ENCODE measurements at regions not wholly inside any gene's neighbourhood (a gene's known extent, or its start where the extent isn't known, plus 50 kb on each side); places are given as distances from the start of the nearest gene placed in this dataset.
"Not testable (repeated sequence)": the region's sequence is repeated elsewhere in the genome, so short reads cannot be mapped to it uniquely, and the experiment has no call there.

DNA sequence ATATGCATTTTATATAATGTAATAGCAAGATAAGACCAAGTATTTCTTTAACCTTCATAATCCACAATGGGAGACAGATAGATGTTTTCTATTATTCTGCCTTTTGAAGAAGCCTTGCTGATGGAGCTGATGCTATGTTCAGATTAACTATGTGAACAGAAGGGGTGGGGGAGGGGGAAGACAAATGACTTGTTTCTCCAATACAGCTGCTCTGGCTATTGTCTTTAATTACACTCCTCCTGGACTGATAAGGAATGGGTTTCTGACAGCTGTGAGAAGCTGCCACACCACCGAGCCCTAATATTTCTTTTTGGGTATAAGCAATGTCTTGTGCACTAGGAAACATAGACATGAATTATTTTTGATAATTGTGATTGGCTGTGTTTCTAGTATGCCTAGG is 62.0 kb downstream of the CAVIN4 start:
- in situ Hi-C loops (cut with HindIII; ENCODE audit: low pct_unique_long_range_greater_than_20kb, low sequenced_read_pairs): no loop called here

DNA sequence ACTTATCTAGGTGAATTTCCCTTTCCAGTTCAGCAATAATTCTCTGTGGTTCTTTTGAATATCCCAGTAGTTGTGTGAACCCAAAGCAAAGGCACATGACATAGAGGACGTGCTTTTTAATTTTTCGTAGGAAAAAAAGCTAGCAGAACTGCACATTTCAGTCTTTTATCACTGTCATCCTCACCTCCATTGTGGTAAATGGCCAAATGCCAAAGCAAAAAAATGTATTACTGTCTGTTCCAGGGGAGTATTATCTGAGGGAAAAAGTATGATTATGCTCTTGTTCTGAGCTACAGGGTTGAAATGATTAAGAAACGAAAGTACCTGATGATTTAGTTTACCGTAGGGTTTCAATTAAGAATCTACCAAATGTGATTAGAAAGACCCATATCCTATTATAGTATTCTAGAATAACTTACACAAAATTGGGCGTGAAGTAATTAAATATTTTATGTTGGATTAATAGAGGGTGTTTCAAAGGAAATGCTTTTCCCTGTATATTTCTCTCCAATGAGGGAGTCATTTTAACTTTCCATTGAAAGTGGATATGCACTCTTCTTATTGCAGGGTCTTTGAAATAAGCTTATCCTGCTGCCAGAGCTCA is 62.7 kb downstream of the CAVIN4 start:
- in situ Hi-C loops (cut with HindIII; ENCODE audit: low pct_unique_long_range_greater_than_20kb, low sequenced_read_pairs): no loop called here
- no peak for DNase-seq (ENCODE audit: low read depth, low spot score)

More for the DNA sequence above, 62.0 kb downstream of the CAVIN4 start:
- no peak for DNase-seq (ENCODE audit: low read depth, low spot score)

DNA sequence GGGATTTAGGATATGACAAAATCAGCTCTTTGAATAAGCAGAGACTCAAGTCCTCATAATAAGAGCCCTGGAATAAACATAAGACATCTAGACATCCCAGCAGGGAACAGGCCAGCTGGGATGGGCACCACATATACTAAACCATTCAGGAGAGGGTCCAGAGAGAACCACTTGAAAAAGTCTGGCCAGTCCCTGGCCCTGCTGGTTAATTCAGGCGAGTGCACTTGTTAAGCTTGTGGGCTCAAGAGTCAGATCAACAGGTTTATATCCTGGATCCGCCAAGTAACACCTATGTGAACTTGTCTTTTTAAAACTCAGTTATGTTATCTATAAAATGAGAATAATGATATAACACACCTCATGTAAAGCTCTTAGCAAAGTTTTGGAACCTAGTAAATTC is 63.3 kb downstream of the CAVIN4 start:
- no peak for DNase-seq (ENCODE audit: low read depth, low spot score)
- in situ Hi-C loops (cut with HindIII; ENCODE audit: low pct_unique_long_range_greater_than_20kb, low sequenced_read_pairs): no loop called here

DNA sequence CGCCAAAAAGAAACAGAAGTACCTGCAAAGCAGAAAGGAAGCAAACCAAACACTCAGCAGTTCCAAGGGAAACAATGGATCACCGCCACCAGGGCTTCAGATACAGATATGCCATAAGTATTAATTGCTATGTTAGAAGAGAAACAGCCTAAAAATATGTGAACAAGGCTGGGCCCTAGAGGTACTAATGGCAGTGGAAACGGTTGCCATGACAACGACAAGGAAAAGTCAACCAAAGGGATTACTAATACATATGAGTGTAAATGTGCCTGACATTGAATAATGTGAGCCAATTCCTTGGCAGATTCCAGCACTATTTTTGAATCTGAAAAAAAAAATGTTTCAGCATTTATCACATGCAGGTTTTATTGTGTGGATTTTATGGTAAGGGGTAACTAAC is 75.0 kb downstream of the CAVIN4 start:
- in situ Hi-C loops (cut with HindIII; ENCODE audit: low pct_unique_long_range_greater_than_20kb, low sequenced_read_pairs): no loop called here
- no peak for DNase-seq (ENCODE audit: low read depth, low spot score)

DNA sequence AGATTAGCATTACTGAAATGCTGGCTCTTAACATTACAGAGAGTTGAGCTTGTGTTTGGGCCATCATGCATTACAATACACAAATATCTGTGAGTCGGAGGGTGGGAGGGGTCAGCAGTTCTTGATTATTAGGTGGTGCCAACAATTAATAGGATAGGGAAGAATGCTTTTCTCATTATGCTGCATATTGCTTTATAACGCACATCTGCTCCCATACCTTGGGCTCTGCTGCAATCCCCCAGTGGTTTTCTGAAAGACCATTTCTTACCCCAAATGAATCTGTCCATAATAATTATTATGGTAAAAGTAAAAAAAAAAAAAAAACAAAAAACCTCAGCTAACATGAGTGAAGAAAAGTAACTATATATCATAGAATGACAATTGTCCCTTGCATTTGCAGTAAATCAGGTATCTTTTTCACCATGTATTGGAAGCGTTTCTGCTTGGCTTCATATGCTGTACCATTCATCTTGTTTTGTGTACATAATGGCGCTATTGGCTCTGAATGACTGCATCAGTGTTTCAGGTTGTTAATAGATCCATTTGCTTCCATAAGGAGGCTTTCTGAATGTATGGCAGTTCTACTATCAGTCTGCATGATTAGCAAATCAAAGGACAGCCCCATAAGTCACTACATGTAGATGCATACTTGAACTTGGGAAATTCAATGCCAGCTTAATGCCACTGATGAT is 75.9 kb downstream of the CAVIN4 start:
- no peak for DNase-seq (ENCODE audit: low read depth, low spot score)
- in situ Hi-C loops (cut with HindIII; ENCODE audit: low pct_unique_long_range_greater_than_20kb, low sequenced_read_pairs): no loop called here

DNA sequence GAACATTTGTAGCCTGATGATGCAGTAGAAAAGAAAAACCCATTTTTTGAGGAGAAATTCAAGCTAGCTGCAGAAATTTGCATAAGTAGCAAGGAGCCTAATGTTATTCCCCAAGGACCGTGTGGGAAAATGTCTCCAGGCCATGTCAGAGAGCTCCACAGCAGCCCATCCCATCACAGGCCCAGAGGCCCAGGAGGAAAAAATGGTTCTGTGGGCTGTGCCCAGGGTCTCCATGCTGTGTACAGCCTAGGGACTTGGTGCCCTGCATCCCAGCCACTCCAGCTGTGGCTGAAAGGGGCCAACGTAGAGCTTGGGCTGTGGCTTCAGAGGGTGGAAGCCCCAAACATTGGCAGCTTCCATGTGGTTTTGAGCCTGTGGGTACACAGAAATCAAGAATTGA is 79.0 kb downstream of the CAVIN4 start:
- in situ Hi-C loops (cut with HindIII; ENCODE audit: low pct_unique_long_range_greater_than_20kb, low sequenced_read_pairs); DNase-seq (ENCODE audit: low read depth, low spot score): not testable (repeated sequence)

DNA sequence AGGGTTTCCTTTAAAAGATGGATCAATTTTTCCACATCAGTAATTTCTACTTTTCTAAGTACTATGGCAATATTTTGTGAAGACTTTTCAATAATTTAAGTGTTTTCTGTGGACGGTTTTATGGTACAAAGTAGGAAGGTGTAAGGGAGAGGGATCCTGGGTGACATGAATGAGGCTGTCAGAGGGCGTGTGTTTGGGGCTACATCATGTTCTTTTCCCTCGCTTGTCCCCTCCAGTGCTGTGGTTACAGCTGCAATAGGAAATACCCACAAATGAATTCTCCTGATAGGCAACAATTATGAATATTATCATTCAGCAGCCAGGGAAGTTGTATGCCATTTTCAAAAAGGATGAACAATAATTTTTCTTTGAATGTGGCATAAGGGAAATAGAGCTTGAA is 83.8 kb downstream of the CAVIN4 start:
- in situ Hi-C loops (cut with HindIII; ENCODE audit: low pct_unique_long_range_greater_than_20kb, low sequenced_read_pairs): no loop called here
- no peak for DNase-seq (ENCODE audit: low read depth, low spot score)

DNA sequence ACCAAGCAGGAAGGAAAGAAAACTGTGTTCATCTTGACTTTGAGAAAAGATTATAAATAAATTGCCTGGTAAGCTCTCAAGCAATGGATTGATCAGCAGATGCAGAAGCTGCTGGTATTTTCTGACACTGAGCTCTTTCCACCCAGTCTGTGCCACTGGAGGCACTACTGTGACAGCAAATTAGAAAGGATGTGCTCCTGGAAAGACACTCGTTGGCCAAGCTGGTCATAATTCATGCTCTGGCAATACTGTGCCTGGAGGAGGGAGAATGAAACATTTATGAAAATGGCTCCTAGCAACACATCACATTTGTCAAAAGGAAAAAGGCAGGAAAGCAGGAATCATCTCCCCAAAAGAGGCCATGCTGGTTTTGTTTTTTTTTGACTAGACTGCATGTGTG is 84.2 kb downstream of the CAVIN4 start:
- no peak for DNase-seq (ENCODE audit: low read depth, low spot score)
- in situ Hi-C loops (cut with HindIII; ENCODE audit: low pct_unique_long_range_greater_than_20kb, low sequenced_read_pairs): no loop called here

DNA sequence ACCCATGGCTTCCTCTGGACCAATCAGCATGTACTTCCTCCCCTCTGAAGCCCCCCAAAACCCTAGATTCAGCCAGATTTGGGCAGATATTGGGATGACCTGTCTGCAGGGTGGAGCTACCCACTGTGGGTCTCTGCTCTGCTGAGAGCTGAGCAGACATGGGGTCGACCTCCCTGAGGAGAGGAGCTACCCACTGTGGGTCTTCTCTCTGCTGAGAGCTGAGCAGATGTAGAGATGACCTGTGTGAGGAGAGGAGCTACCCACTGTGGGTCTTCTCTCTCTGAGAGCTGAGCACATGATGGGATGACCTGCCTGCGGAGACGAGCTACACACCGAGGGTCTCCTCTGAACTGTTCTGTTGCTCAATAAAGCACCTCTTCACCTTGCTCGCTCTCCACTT is 89.6 kb downstream of the CAVIN4 start:
- no peak for DNase-seq (ENCODE audit: low read depth, low spot score)
- in situ Hi-C loops (cut with HindIII; ENCODE audit: low pct_unique_long_range_greater_than_20kb, low sequenced_read_pairs): no loop called here

DNA sequence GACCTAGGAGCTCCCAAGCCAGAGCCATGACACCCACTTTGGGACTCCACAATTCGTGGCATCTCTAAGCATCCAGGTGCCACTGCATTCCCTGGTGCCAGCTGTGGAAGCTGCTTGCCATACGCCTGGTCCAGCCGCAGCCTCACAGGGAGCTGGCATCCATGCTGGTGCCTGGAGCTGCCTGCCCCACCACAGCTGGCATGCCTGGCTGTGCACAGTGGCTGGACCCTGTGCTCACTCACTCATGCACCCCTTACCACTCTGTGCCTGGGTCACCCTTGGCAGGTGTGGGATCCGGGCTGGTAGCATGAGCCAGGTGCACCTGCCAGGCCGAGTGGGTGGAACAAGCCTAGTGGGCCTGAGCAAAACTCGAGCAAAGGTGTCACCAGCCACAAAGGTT is 90.1 kb downstream of the CAVIN4 start:
- in situ Hi-C loops (cut with HindIII; ENCODE audit: low pct_unique_long_range_greater_than_20kb, low sequenced_read_pairs): no loop called here
- DNase-seq (ENCODE audit: low read depth, low spot score): no peak

DNA sequence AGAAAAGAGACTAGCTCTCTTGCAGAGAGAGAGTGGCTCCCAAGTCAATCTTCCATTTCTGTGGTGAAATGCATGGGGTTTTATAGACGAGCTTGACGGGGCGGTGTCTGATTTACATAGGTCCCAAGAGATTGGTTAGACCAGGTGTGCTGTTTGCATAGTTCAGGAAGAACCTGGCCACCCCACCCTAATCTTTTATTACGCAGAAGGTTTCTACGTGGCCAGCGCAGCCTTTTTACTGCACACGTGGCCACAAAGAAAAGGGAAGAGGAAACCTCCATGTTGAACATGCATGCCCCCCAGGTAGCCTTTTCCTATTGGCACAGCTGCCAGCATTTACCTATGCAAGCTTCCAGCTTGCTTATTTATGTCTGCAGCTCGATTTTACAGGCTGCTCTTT is 92.1 kb downstream of the CAVIN4 start:
- DNase-seq (ENCODE audit: low read depth, low spot score): no peak
- in situ Hi-C loops (cut with HindIII; ENCODE audit: low pct_unique_long_range_greater_than_20kb, low sequenced_read_pairs): no loop called here

DNA sequence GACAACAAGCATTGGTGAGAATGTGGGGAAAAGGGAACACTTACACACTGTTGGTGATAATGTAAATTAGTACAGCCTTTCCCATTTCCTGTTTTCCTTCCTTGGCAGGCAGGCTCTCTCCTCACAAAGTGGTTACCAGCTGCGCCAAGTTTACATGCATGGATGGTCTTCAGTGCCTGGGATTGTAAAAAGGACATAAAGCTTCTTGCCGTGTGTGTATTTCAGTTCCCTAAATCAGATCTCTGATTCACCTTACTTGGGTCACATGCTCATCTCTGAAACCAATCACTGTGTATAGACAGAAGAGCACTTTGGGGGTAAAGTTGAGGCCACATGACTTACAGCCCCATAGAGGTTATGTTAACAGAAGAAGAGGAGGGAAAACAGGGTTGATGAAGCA is 92.8 kb downstream of the CAVIN4 start:
- in situ Hi-C loops (cut with HindIII; ENCODE audit: low pct_unique_long_range_greater_than_20kb, low sequenced_read_pairs): no loop called here
- DNase-seq (ENCODE audit: low read depth, low spot score): no peak

DNA sequence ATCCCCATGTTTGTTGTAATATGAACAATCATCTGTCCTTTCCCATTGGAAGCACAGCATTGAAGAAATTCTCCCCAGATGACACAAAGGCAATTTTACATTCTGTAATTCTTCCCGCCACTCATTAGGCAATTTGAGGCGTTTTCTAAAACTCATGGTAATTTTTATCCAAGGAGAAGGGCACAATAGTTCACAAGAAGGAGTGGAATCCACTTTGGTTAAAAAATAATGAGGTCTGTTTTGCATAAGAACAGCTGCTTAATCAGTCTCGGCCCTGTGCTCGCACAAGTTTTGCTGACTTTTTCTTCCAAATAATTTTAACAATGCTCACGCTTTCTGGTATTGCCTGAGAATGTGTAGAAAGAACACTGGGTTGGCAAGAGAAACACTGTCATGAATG is 94.0 kb downstream of the CAVIN4 start:
- in situ Hi-C loops (cut with HindIII; ENCODE audit: low pct_unique_long_range_greater_than_20kb, low sequenced_read_pairs): no loop called here
- DNase-seq (ENCODE audit: low read depth, low spot score): no peak

DNA sequence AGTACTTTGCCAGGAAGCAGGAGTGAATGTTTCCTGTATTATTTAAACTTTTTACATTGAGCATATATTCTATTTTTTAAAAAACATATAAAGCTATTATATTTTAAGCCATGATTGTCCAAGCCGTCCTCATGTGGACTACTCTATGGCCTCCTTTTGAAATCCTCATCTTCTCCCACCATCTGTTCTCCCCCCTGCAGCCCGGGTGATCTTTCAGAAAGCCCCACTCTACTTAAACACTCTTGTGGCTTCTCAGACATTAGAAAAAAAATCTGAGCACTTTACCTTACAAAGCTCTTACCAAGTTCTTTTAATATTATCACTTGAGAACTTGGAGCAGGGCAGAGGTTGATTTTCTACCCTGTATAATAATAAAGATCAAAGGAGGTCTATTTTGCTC is 95.4 kb downstream of the CAVIN4 start:
- no peak for DNase-seq (ENCODE audit: low read depth, low spot score)
- in situ Hi-C loops (cut with HindIII; ENCODE audit: low pct_unique_long_range_greater_than_20kb, low sequenced_read_pairs): no loop called here

DNA sequence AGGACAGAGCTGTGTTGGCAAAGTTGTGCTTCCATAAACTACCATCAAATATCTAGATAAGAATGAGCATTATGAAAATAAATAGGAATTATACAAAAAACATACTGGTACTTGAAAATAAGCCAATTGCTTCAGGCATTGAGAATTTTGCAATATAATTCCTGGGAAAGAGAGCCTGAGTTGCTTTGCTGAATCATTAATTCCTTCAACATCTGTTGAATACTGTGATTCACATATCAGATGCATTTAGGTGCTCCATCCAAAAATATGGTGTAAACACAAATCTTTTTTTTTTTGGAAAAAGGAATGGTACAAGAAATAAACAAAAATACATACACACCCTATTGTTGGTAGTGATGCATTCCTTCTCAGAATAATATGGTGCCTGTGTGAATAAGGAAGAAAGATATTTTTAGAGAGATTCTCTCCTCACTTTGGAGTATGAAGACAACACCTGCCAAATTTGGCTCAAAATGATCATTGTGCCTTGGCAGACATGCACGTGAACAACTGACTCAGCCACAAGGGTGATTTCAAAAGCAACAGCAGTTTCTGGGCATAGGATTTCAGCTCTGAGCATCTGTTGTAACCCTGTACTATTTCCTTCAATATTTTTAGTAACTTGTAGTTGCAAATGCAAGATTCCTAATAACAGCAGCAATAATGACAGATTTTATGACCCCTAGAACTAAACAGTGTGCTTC is 96.7 kb downstream of the CAVIN4 start:
- DNase-seq (ENCODE audit: low read depth, low spot score): no peak
- in situ Hi-C loops (cut with HindIII; ENCODE audit: low pct_unique_long_range_greater_than_20kb, low sequenced_read_pairs): no loop called here

DNA sequence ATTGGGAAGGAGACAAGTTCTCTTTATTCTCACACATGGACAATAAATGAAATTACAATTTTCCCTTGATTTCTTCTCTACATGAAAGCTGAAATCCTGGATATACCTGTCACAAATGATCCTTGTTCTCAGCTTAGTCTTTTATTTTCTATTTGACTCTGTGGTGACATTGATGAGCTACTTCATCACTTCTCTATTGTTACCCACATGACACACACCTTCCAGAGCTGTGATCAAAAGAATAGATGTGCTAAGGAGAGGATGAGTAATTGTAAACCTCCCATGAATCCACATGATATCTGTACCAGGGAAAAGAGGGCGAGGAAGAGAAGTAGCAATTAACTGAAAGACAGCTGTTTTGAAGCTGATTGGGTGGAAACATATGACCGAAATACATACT is 102.0 kb downstream of the CAVIN4 start:
- in situ Hi-C loops (cut with HindIII; ENCODE audit: low pct_unique_long_range_greater_than_20kb, low sequenced_read_pairs): no loop called here
- DNase-seq (ENCODE audit: low read depth, low spot score): no peak

DNA sequence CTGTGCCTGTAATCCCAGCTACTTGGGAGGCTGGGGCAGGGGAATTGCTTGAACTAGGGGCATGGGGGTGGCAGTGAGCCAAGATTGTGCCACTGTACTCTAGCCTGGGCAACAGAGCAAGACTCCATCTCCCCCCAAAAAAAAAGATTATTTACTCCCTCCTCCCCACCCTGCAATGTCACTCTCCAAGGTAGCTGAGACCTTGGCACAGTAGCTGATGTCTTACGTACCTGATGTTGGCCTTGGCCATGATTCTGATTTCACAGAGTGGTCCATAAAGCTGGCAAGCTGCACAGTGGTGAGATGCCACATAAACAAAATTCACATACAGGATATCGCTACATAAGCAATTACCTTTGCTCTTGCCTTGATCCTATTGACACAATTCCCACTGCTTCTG is 108.5 kb downstream of the CAVIN4 start:
- in situ Hi-C loops (cut with HindIII; ENCODE audit: low pct_unique_long_range_greater_than_20kb, low sequenced_read_pairs): no loop called here
- no peak for DNase-seq (ENCODE audit: low read depth, low spot score)

DNA sequence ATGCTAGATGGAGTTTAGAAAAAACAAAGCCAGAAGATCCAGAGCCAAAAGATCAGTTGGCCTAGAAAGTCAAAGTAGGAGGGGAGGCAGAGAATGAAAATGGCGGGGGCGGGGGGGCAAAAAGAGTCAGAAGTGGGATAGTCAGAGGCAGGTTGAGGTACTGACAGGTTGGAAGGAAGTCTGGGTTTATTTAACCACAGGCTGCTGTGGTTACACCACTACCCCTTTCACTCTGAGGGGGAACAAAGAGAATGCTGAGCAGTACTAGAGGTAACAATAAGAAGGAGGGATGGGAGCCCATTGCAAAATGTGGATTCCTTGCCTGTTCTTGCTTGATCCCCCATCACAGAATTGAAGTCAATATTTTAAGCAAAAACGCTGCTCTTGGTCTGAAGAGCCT is 111.8 kb downstream of the CAVIN4 start:
- no peak for DNase-seq (ENCODE audit: low read depth, low spot score)
- in situ Hi-C loops (cut with HindIII; ENCODE audit: low pct_unique_long_range_greater_than_20kb, low sequenced_read_pairs): no loop called here

DNA sequence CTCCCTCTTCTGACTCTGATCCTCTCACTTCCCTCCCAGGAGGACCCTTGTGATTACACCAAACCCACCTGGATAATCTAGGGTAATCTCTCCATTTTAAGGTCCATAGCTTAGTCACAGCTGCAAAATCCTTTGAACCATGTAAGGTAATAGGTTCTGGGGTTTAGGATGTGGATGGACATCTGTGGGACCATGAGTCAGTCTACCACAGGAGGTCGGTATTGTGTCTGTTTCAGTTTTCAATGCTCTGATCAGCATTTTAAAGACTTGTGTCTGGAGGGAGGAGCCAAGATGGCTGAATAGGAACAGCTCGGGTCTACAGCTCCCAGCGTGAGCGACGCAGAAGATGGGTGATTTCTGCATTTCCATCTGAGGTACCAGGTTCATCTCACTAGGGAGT is 112.6 kb downstream of the CAVIN4 start:
- DNase-seq (ENCODE audit: low read depth, low spot score): peak; percentile 76
- in situ Hi-C loops (cut with HindIII; ENCODE audit: low pct_unique_long_range_greater_than_20kb, low sequenced_read_pairs): no loop called here
